M059J (cell line): ENCODE measurements at regions not wholly inside any gene's neighbourhood (a gene's known extent, or its start where the extent isn't known, plus 50 kb on each side); places are given as distances from the start of the nearest gene placed in this dataset.
A peak's percentile ranks its signal among the peaks of the same experiment; 100 is the strongest.

Experiments
- DNase-seq: peaks from one replicate; pipeline ENCODE4 v3.0.0-alpha.2; 2012; ENCODE audit warnings: low read depth

GRCh38 chr2:215620528-215620927, 184.7 kb upstream of the FN1 start:
- DNase-seq: no peak

GRCh38 chr2:215619989-215620388, 184.1 kb upstream of the FN1 start:
- DNase-seq: no peak

GRCh38 chr2:215619022-215619958, 183.4 kb upstream of the FN1 start:
- peak; percentile 94 for DNase-seq

GRCh38 chr2:215618145-215618544, 182.3 kb upstream of the FN1 start:
- no peak for DNase-seq

- no peak for DNase-seq
Measured at GRCh38 chr2:215617060-215617824, 181.4 kb upstream of the FN1 start.

- no peak for DNase-seq
Measured at GRCh38 chr2:215615803-215616174, 179.9 kb upstream of the FN1 start.

- no peak for DNase-seq
Measured at GRCh38 chr2:215615067-215615802, 179.4 kb upstream of the FN1 start.

- no peak for DNase-seq
Measured at GRCh38 chr2:215614296-215614695, 178.4 kb upstream of the FN1 start.

GRCh38 chr2:215613888-215614287, 178.0 kb upstream of the FN1 start:
- DNase-seq: no peak

GRCh38 chr2:215613280-215613679, 177.4 kb upstream of the FN1 start:
- peak; percentile 73 for DNase-seq

- peak; percentile 51 for DNase-seq
Measured at GRCh38 chr2:215612786-215613185, 176.9 kb upstream of the FN1 start.

GRCh38 chr2:215611609-215612386, 175.9 kb upstream of the FN1 start:
- DNase-seq: peak; percentile 30

GRCh38 chr2:215609089-215610032, 173.5 kb upstream of the FN1 start:
- peak; percentile 85 for DNase-seq

- no peak for DNase-seq
Measured at GRCh38 chr2:215607766-215608165, 171.9 kb upstream of the FN1 start.

- no peak for DNase-seq
Measured at GRCh38 chr2:215606219-215606618, 170.4 kb upstream of the FN1 start.

- DNase-seq: no peak
Measured at GRCh38 chr2:215605214-215605613, 169.3 kb upstream of the FN1 start.

GRCh38 chr2:215604606-215605005, 168.7 kb upstream of the FN1 start:
- no peak for DNase-seq

GRCh38 chr2:215603440-215603839, 167.6 kb upstream of the FN1 start:
- DNase-seq: no peak

- DNase-seq: no peak
Measured at GRCh38 chr2:215602997-215603396, 167.1 kb upstream of the FN1 start.

- DNase-seq: peak; percentile 58
Measured at GRCh38 chr2:215601990-215602721, 166.3 kb upstream of the FN1 start.
